ENCODE measurements at regions not wholly inside any gene's neighbourhood (a gene's known extent, or its start where the extent isn't known, plus 50 kb on each side); places are given as distances from the start of the nearest gene placed in this dataset.
A peak's percentile ranks its signal among the peaks of the same experiment; 100 is the strongest.

DNA sequence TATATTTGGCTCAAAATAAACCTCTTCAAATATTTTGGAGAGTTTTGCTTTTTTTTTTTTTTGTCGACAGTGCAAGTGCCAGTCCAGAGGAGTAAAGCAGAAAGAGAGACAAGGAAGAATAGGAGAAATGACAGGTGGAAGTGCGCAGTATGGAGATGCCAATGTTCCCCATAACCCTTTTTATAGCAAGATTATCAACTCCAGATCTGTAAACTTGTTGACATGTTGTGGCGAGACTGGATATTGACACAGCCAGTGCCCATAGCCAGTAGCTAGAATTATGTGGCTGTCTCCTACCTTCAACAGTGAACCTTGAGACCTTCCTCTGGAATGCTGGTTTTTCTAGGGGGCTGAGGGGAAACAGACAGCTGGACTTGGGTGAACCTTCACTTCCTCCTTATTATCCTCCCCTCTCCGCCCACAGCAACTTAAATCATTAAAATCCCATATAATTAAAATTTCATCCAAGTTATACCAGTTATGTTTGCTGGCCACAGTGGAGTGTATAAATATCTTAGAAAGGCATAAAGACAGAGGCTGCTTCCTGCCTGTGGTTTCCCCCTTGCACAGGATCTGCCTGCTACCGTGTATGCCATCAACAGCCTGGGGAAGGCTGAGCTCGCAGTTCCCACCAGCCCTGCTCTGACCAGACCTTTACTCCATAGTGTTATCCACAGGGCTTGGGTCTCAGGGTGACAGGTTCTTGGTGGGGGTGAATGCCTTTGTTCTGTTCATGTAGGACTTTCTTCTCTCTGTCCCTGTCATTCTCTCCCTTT lies 112.3 kb upstream of the ANKH start:
- no peak for DNase-seq (ENCODE audit: low spot score)

DNA sequence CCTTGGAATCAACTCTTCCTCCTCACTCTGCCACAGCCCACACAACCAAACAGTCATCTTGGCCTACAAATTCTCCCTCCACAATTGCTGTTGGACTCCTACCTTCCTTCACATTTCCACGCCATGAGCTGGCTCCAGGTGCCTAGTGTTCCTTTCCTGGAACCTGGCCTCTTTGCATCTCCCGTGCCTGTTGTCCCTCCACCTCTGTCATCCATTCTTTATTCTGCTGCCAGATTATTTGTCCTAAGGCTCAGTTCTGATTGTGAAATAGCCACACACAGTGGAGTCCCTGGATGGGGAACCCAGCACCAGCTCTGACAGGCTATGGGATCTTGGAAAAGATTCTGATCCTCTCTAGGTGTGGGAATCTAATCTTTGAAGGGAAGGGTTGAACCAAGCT lies 109.1 kb upstream of the ANKH start:
- DNase-seq (ENCODE audit: low spot score), result no peak

GRCh38 chr5:14977058-14977685 lies 105.6 kb upstream of the ANKH start:
- no peak for DNase-seq (ENCODE audit: low spot score)

- DNase-seq (ENCODE audit: low spot score), result no peak
Observed at GRCh38 chr5:14976486-14976885, 104.9 kb upstream of the ANKH start.

DNA sequence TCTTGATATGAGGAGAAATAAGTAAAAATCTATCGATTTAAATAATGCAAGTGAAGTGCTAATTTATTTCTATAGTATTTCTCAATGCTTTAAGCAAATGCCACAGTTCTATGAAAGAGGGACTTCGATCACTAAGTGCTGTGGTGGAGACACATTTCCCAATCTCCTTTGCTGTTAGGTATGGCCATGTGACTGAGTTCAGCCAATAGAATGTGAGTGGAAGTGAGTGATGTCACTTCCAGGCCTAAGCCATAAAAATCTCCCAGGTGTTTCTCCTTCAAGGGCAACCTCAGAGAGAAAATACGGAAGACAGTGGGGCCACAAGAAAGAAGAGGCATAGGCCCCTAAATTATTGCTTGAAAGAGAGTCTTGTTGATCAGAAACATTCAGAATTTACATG lies 100.3 kb upstream of the ANKH start:
- no peak for DNase-seq (ENCODE audit: low spot score)

GRCh38 chr5:14968796-14969195 lies 97.2 kb upstream of the ANKH start:
- no peak for DNase-seq (ENCODE audit: low spot score)

- no peak for DNase-seq (ENCODE audit: low spot score)
Observed at GRCh38 chr5:14967166-14967565, 95.6 kb upstream of the ANKH start.

- no peak for DNase-seq (ENCODE audit: low spot score)
Observed at GRCh38 chr5:14965815-14966214, 94.2 kb upstream of the ANKH start.

GRCh38 chr5:14962604-14963003 lies 91.0 kb upstream of the ANKH start:
- DNase-seq (ENCODE audit: low spot score), result no peak

- no peak for DNase-seq (ENCODE audit: low spot score)
Observed at GRCh38 chr5:14960120-14960462, 88.5 kb upstream of the ANKH start.

DNA sequence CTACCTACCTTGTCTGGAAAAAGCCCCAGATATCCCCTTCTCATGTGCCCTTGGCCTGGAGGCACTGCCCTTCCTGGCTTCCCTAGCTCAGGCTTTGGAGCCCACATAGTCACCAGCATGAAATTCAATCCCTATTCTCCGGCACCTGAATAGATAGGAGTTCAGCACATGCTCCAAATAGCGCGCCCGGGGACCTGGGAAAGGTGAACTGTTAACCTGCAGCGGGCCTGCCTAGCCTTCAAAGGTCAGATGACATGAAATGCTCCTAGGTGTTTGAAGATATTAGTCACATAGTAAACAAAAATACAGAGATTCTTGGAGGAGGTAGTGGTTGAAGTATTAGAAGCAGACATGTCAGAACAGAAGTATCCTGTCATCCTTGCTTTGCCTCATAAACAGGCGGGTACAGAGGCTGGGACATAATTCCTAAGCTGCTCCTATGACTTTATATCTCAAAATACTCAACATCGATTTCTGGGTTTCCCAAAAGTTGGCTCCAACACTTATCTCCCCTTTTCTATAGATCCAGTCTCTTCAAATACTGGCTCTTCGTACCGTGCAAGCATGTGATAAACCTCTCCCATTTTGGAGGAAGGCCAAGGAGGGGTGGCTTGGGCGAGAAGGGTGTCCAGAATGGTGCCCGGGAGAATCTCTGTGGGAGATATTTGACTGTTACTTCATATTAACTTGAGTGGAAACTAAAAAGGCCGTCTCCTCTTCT lies 88.0 kb upstream of the ANKH start:
- no peak for DNase-seq (ENCODE audit: low spot score)

DNA sequence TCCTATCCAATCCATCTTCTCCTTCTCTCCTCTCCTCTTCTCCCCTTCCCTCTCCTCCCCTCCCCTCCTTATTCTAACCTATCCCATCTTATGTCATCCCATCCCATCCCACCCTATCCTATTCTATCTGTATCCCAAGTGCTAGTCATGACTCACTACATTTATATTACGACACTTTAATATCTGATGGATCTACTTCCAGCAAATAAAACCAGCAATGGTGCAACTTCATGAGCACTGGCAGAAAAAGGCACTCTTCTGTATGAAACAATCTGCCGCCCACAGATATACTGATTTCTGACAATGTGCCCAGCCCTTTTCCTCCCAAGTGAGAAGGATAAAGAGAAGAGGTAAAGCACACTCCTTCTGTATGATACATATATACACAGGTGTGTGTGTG lies 86.6 kb upstream of the ANKH start:
- no peak for DNase-seq (ENCODE audit: low spot score)

- no peak for DNase-seq (ENCODE audit: low spot score)
Observed at GRCh38 chr5:14956423-14957046, 85.0 kb upstream of the ANKH start.

DNA sequence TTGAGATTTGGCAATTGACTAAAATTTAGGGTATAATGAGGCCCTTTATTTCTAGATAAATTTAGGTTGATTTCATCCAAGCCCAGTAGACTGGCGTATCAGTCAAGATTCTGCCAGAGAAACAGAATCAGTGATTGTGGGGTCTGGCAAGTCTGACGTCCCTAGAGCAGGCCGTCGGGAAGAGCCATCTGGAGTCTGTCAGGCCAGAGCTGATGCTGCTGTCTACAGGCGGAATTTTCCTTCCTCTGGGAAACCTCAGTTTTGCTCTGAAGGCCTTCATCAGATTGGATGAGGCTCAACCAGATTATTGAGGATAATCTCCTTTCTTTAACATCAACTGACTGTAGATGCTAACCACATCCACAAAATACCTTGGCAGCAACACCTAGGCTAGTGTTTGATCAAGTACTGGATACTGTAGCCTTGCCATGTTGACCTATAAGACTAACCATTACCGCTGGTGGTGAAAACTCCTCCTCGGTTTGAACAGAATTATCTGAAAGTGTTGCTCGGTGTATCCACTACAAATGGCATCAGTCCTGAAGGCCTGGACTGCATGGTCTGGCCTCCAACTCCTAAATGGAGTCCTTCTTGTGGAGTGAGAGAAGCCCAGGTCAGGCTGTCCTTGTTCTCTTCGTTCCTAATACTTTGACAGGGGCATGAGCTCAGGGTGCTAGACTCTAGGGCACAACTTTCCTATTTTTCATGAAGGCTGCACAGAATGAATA lies 83.2 kb upstream of the ANKH start:
- no peak for DNase-seq (ENCODE audit: low spot score)

GRCh38 chr5:14954216-14954615 lies 82.6 kb upstream of the ANKH start:
- DNase-seq (ENCODE audit: low spot score), result no peak

- DNase-seq (ENCODE audit: low spot score), result no peak
Observed at GRCh38 chr5:14953075-14953607, 81.6 kb upstream of the ANKH start.

GRCh38 chr5:14948383-14948782 lies 76.8 kb upstream of the ANKH start:
- DNase-seq (ENCODE audit: low spot score), result no peak

DNA sequence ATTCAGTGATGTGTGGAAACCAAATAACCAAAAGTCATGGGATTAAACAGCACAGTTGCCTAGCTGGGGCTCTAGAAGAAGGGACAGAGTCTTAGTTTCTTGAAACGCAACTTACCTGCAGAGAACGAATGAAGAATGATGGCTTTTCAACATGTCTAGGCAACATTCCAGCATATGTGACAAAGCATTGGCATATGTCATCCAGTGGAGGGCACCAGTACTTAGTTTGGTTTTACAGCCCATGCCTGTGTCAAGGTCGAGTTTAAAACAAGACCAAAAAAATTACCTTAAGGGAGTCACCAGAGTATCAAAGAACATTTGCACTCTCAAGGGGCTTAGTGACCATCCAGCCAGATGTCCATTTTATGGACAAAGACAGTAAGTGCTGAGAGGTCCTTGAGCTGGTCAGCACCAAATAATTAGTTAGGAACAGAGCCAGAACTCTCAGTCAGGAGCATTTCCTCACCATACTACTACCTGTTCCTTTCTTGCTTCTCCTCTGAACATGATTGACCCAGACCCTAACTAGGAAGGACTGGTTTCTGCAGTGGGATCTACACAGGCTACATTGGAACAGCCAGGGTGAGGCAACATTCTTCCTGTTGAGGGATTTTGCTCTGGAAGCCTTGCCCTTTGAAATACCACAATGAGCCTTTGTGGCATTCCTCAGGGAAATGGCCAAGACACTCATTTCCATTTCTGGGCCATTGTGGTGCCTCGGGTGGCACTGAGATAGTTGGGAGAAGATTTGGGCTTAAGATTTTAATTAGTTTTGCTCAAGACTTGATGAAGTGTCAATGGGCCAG lies 75.4 kb upstream of the ANKH start:
- peak; percentile 42 for DNase-seq (ENCODE audit: low spot score)

DNA sequence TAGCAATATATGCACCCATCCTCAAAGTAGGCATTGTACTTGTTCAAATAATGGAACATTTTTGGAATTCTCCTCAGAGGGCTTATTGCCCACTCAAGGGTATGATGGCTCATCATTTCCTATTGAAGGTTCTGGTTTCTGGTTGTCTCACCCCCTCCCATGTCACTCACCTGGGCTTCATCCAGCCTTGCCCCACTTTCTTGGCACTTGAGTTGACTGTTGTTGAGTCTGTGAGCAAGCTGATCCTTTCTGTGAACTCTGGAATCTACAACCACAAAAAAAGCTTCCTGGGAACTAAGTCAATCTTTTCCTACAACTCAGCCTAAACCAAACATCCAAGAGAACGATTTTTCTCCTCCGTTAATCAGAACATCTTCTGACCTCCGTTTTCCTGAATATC lies 73.9 kb upstream of the ANKH start:
- DNase-seq (ENCODE audit: low spot score), result no peak

DNA sequence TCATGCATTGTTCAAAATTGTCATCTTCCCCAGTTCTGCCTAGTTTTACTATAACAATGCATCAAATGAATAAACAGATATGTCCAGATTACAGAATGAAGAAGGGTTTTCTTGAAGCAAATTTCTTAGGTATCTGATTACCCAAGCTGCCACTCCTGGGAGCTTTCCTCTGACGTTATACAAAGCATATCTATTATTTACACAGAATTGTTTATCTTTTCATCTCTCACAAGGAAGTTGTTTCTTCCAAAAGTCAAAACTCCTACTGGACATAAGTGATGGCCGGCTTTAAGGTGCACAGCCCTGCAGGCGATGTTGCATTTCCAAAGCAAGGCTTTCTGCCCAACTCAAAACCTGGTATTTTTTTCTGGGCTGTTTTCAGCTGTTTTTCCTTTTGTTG lies 73.4 kb upstream of the ANKH start:
- no peak for DNase-seq (ENCODE audit: low spot score)

DNA sequence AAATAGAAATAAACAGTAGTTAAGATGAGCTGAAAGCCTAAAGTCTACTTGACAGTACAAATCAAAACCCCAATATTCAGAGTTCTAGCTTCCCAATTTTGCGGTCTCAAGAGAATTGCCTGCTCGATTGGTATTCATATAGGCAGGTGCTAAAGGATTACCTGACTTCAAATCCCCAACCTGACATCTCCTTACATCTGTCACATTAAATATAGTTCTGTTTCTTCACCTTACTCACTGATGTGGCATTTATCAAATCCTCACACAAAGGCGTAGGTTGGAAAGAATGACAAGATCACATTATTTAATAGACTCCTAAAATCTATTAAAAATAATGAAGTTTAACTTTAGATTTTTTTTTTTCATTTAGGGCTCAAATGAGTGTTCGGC lies 72.8 kb upstream of the ANKH start:
- DNase-seq (ENCODE audit: low spot score), result no peak
